IMR-90 (cell line): ENCODE measurements at regions not wholly inside any gene's neighbourhood (a gene's known extent, or its start where the extent isn't known, plus 50 kb on each side); places are given as distances from the start of the nearest gene placed in this dataset.

ENCODE experiments used
- ATAC-seq: fragments of 200-7000 bp; cut with Tn5 transposase; 2 replicates; pipeline ENCODE4 v1.9.1; 2020; ENCODE audit warnings: low read depth, mild to moderate bottlenecking, moderate library complexity
- BruUV-seq: library from RNA; stranded (reverse); fragments of 400-500 nt; replicated peaks from 2 replicates; lab custom pipeline; 2021; lab: Mats Ljungman, UMichigan
- CTCF ChIA-PET: fragments of 300-600 bp; formaldehyde crosslinking; extraction: SDS; loops from one replicate; lab custom pipeline; 2021; ENCODE audit warnings: antibody characterized with exemption; lab: Yijun Ruan, JAX
- POLR2A ChIA-PET: fragments of 300-600 bp; sonication (Branson Sonifier 250); formaldehyde crosslinking; loops from one replicate; lab custom pipeline; 2022; ENCODE audit warnings: antibody characterized with exemption; ENCODE audit not compliant: unreplicated experiment; lab: Charles Lee
- DNase-seq: peaks from one replicate; pipeline ENCODE4 v3.0.0; 2013
- H2AFZ ChIP-seq: replicated peaks from 2 replicates; pipeline ENCODE3; 2013; ENCODE audit warnings: low read length, mild to moderate bottlenecking; ENCODE audit not compliant: poor library complexity
- H2AK5ac ChIP-seq: 2 replicates; pipeline ENCODE4 v1.6.1; 2013; ENCODE audit warnings: low read depth, low read length, inconsistent platforms
- H2AK9ac ChIP-seq: replicated peaks from 2 replicates; pipeline ENCODE3; 2013; ENCODE audit warnings: mild to moderate bottlenecking, low read depth, low read length, moderate library complexity; ENCODE audit not compliant: poor library complexity
- H2BK120ac ChIP-seq: 2 replicates; pipeline ENCODE4 v1.6.1; 2013; ENCODE audit warnings: low read depth, low read length, inconsistent platforms
- H2BK15ac ChIP-seq: 3 replicates; pipeline ENCODE4 v1.6.1; 2013; ENCODE audit warnings: low read depth, low read length, inconsistent platforms
- H2BK20ac ChIP-seq: 2 replicates; pipeline ENCODE4 v1.6.1; 2013; ENCODE audit warnings: low read depth, mild to moderate bottlenecking, inconsistent platforms, low read length, moderate library complexity
- H2BK5ac ChIP-seq: 2 replicates; pipeline ENCODE4 v1.6.1; 2013; ENCODE audit warnings: mild to moderate bottlenecking, low read depth, low read length, inconsistent platforms; ENCODE audit not compliant: poor library complexity, severe bottlenecking
- H3K14ac ChIP-seq: replicated peaks from 2 replicates; pipeline ENCODE4 v1.6.1; 2013; ENCODE audit warnings: low read depth, low read length, inconsistent platforms
- H3K18ac ChIP-seq: 2 replicates; pipeline ENCODE4 v1.6.1; 2013; ENCODE audit warnings: low read depth, low read length, control low read depth
- H3K23ac ChIP-seq: 2 replicates; pipeline ENCODE4 v1.6.1; 2013; ENCODE audit warnings: low read depth, low read length, inconsistent platforms
- H3K27ac ChIP-seq: 2 replicates; pipeline ENCODE4 v1.5.1; 2013; ENCODE audit warnings: mild to moderate bottlenecking, control low read depth, low read length; ENCODE audit not compliant: insufficient read depth
- H3K27me3 ChIP-seq: 2 replicates; pipeline ENCODE4 v1.6.1; 2013; ENCODE audit warnings: low read length; ENCODE audit not compliant: control insufficient read depth, insufficient read depth
- H3K36me3 ChIP-seq: 2 replicates; pipeline ENCODE4 v1.6.1; 2013; ENCODE audit warnings: low read length, mixed read lengths; ENCODE audit not compliant: control insufficient read depth, insufficient read depth
- H3K4ac ChIP-seq: 2 replicates; pipeline ENCODE4 v1.6.1; 2013; ENCODE audit warnings: low read depth, low read length, inconsistent platforms
- H3K4me1 ChIP-seq: 2 replicates; pipeline ENCODE4 v1.6.1; 2013; ENCODE audit warnings: low read length, mixed read lengths; ENCODE audit not compliant: control insufficient read depth, insufficient read depth
- H3K4me2 ChIP-seq: 2 replicates; pipeline ENCODE4 v1.6.1; 2013; ENCODE audit warnings: low read depth, mild to moderate bottlenecking, control low read depth, low read length, moderate library complexity
- H3K4me3 ChIP-seq: 2 replicates; pipeline ENCODE4 v1.5.1; 2013; ENCODE audit warnings: low read depth, mild to moderate bottlenecking, control low read depth, low read length, moderate library complexity; ENCODE audit not compliant: insufficient read depth
- H3K56ac ChIP-seq: 2 replicates; pipeline ENCODE4 v1.6.1; 2013; ENCODE audit warnings: low read length, inconsistent platforms; ENCODE audit not compliant: insufficient read depth; ENCODE audit errors: extremely low read depth
- H3K79me1 ChIP-seq, 2 experiments: 2 replicates each; pipeline ENCODE4 v1.6.1; 2013; ENCODE audit warnings: low read length in 2 of 2, inconsistent platforms in 1 of 2, low read depth in 1 of 2
- H3K9ac ChIP-seq: 2 replicates; pipeline ENCODE4 v1.6.1; 2013; ENCODE audit warnings: low read depth, low read length, control low read depth
- H3K9me1 ChIP-seq: 2 replicates; pipeline ENCODE4 v1.6.1; 2013; ENCODE audit warnings: low read length, inconsistent platforms; ENCODE audit not compliant: insufficient read depth
- H3K9me3 ChIP-seq: 2 replicates; pipeline ENCODE4 v1.6.1; 2013; ENCODE audit warnings: low read length; ENCODE audit not compliant: control insufficient read depth, insufficient read depth
- H4K20me1 ChIP-seq: 2 replicates; pipeline ENCODE4 v1.6.1; 2013; ENCODE audit warnings: low read length, inconsistent platforms; ENCODE audit not compliant: insufficient read depth
- H4K5ac ChIP-seq: 2 replicates; pipeline ENCODE4 v1.6.1; 2013; ENCODE audit warnings: mild to moderate bottlenecking, low read depth, low read length, control low read depth
- H4K8ac ChIP-seq, 2 experiments: 2 replicates each; pipeline ENCODE4 v1.6.1; 2013; ENCODE audit warnings: low read depth in 2 of 2, low read length in 2 of 2, control low read depth in 1 of 2, inconsistent platforms in 1 of 2
- H4K91ac ChIP-seq: 2 replicates; pipeline ENCODE4 v1.6.1; 2013; ENCODE audit warnings: low read depth, low read length, inconsistent platforms; ENCODE audit not compliant: insufficient read depth
- MAZ ChIP-seq: IDR thresholded peaks from 2 replicates; pipeline ENCODE4 v1.6.1; 2012; ENCODE audit warnings: low read depth, mild to moderate bottlenecking, low read length, improper control_type of control experiment, moderate library complexity, borderline replicate concordance
- MXI1 ChIP-seq: IDR thresholded peaks from 2 replicates; pipeline ENCODE4 v1.6.1; 2012; ENCODE audit warnings: low read depth, mild to moderate bottlenecking, low read length, moderate library complexity, borderline replicate concordance
- RAD21 ChIP-seq: IDR thresholded peaks from 2 replicates; pipeline ENCODE4 v1.6.1; 2012; ENCODE audit warnings: low read length, improper control_type of control experiment
- RFX5 ChIP-seq: IDR thresholded peaks from 2 replicates; pipeline ENCODE4 v1.8.0; 2012; ENCODE audit warnings: low read depth, mild to moderate bottlenecking, low read length, moderate library complexity
- SMC3 ChIP-seq: fragments of 150-350 bp; IDR thresholded peaks from 2 replicates; pipeline ENCODE4 v1.6.1; 2016; ENCODE audit warnings: low read depth, mild to moderate bottlenecking, antibody characterized with exemption, low read length, moderate library complexity
- WGBS, 2 experiments: methylation state at CpG; one replicate each; pipeline versions ENCODE4 v1.1.5 to v1.1.7; 2013; ENCODE audit warnings: missing lambda C conversion rate in 2 of 2; ENCODE audit not compliant: insufficient read length in 1 of 2; ENCODE audit errors: extremely low coverage in 2 of 2; 5-methylcytosine and 5-hydroxymethylcytosine counted together
- dilution Hi-C: fragments of 300-500 bp; cut with HindIII; formaldehyde crosslinking; loops from one replicate; pipeline ENCODE4 v1.14.3; 2018; ENCODE audit warnings: low sequenced_read_pairs; ENCODE audit not compliant: unreplicated experiment
- in situ Hi-C: fragments of 300-500 bp; cut with MboI; formaldehyde crosslinking; loops from 3 replicates; pipeline ENCODE4 v1.14.3; 2019; ENCODE audit warnings: low sequenced_read_pairs, inconsistent platforms, mixed read lengths
- intact Hi-C: fragments of 100-400 bp; cut with micrococcal nuclease; formaldehyde crosslinking; loops from 2 replicates; pipeline ENCODE4 v1.10.0; 2022
- TF ChIP-seq, protein P1 (sequence below): fragments of 150-350 bp; IDR thresholded peaks from 2 replicates; pipeline ENCODE4 v1.6.1; 2016; ENCODE audit warnings: low read depth, mild to moderate bottlenecking, low read length, moderate library complexity, borderline replicate concordance
- TF ChIP-seq, protein P2 (sequence below): conservative IDR thresholded peaks from 2 replicates; pipeline ENCODE4 v1.5.1; 2012; ENCODE audit warnings: mild to moderate bottlenecking, low read depth, low read length, improper control_type of control experiment

- Histone ChIP-seq H3K4me3 (no peak overlapping the region), H2BK15ac (no peak overlapping the region), H3K14ac (no peak overlapping the region), H2AK9ac (no peak overlapping the region), H2BK20ac (no peak overlapping the region), H3K4me2 (no peak overlapping the region), H4K91ac (no peak overlapping the region), H2AFZ (no peak overlapping the region), H3K18ac (no peak overlapping the region), H3K4ac (no peak overlapping the region), H3K9ac (no peak overlapping the region), H3K9me1 (no peaks in the 10 kb centered on the region), H4K8ac (no peak overlapping the region), H3K56ac (no peak overlapping the region), H2BK120ac (no peak overlapping the region), H3K9me3 (no peaks in the 10 kb centered on the region), H3K23ac (no peak overlapping the region), H3K27ac (no peak overlapping the region), H3K36me3 (no peaks in the 10 kb centered on the region), H2BK5ac (no peak overlapping the region), H4K5ac (no peak overlapping the region), H4K20me1 (no peaks in the 10 kb centered on the region), H2AK5ac (no peak overlapping the region), H3K4me1 (peaks cover 1% of the 10 kb centered on the region; the same call in 1 of the 2 replicates), H3K79me1 (no peaks in the 10 kb centered on the region), H3K27me3 (no peaks in the 10 kb centered on the region; the same call in 1 of the 2 replicates)
- no peak for DNase-seq
- in situ Hi-C loops = no loop called here
- intact Hi-C loops = no loop called here
- dilution Hi-C loops = no loop called here
- no peak for ATAC-seq
- WGBS, 2 experiments = 86% methylated on average over 1 of the region's 6 CpGs; no CpG with 5 or more reads in 1 of the 2 experiments
- ChIA-PET POLR2A (no interaction called here), CTCF (interaction anchor here (0.7 to 1.0 kb wide), 2 partner anchors 21 to 35 kb away, joined by 3 to 6 read pairs; no protein-coding TSS in a partner anchor)
- BruUV-seq = no TSS peak
- TF ChIP-seq, protein P1, sequence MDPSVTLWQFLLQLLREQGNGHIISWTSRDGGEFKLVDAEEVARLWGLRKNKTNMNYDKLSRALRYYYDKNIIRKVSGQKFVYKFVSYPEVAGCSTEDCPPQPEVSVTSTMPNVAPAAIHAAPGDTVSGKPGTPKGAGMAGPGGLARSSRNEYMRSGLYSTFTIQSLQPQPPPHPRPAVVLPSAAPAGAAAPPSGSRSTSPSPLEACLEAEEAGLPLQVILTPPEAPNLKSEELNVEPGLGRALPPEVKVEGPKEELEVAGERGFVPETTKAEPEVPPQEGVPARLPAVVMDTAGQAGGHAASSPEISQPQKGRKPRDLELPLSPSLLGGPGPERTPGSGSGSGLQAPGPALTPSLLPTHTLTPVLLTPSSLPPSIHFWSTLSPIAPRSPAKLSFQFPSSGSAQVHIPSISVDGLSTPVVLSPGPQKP = no peak
- TF ChIP-seq MAZ = no peak
- TF ChIP-seq, protein P2, sequence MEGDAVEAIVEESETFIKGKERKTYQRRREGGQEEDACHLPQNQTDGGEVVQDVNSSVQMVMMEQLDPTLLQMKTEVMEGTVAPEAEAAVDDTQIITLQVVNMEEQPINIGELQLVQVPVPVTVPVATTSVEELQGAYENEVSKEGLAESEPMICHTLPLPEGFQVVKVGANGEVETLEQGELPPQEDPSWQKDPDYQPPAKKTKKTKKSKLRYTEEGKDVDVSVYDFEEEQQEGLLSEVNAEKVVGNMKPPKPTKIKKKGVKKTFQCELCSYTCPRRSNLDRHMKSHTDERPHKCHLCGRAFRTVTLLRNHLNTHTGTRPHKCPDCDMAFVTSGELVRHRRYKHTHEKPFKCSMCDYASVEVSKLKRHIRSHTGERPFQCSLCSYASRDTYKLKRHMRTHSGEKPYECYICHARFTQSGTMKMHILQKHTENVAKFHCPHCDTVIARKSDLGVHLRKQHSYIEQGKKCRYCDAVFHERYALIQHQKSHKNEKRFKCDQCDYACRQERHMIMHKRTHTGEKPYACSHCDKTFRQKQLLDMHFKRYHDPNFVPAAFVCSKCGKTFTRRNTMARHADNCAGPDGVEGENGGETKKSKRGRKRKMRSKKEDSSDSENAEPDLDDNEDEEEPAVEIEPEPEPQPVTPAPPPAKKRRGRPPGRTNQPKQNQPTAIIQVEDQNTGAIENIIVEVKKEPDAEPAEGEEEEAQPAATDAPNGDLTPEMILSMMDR = no peak
- no peak for TF ChIP-seq RFX5
- no peak for TF ChIP-seq RAD21
- no peak for TF ChIP-seq SMC3
- no peak for TF ChIP-seq MXI1
Measured at GRCh38 chr1:67632356-67632755, 52.6 kb upstream of the GADD45A start.
